Pancreas (tissue), 10 donors: ENCODE measurements at regions not wholly inside any gene's neighbourhood (a gene's known extent, or its start where the extent isn't known, plus 50 kb on each side); places are given as distances from the start of the nearest gene placed in this dataset.
A peak's percentile ranks its signal among the peaks of the same experiment; 100 is the strongest.

Source experiments
- ATAC-seq, 4 donors: fragments of 200-7000 bp; cut with Tn5 transposase; one replicate each; pipeline versions ENCODE4 v1.8.0 to v1.9.1; 2020; ENCODE audit warnings: mild to moderate bottlenecking in 4 of 4, moderate library complexity in 4 of 4
- DNase-seq, 6 donors: peaks; one replicate each; pipeline ENCODE4 v3.0.0-alpha.2; 2020
- FAIRE-seq: peaks from 2 replicates; lab custom pipeline; 2012; peaks lifted over from hg19 to GRCh38; lab: Jason Lieb, UNC
- H3K27ac ChIP-seq, 4 donors: fragments of 200-600 bp; sonication (generic); 1 replicate in 3 of 4; 2 replicates in 1 of 4; pipeline versions ENCODE4 v1.5.0 to v1.8.0; 2020
- H3K27me3 ChIP-seq, 4 donors: fragments of 200-600 bp; one replicate each; pipeline ENCODE4 v1.8.0; 2021
- H3K36me3 ChIP-seq, 3 donors: fragments of 200-600 bp; sonication (generic) in 1 of 3; one replicate each; pipeline versions ENCODE4 v1.5.0 to v1.8.0; 2020 to 2021
- H3K4me1 ChIP-seq, 3 donors: fragments of 200-600 bp; one replicate each; pipeline ENCODE4 v1.8.0; 2021
- H3K4me3 ChIP-seq, 4 donors: fragments of 200-600 bp; sonication (generic) in 2 of 4; one replicate each; pipeline versions ENCODE4 v1.5.0 to v1.8.0; 2020 to 2021
- H3K9me3 ChIP-seq, 4 donors: fragments of 200-600 bp; one replicate each; pipeline ENCODE4 v1.8.0; 2021
- CTCF ChIP-seq, 4 donors: fragments of 200-600 bp; sonication (generic) in 3 of 4; IDR thresholded peaks; one replicate each; pipeline versions ENCODE4 v1.5.0 to v1.8.0; 2021; ENCODE audit warnings: antibody characterized with exemption in 4 of 4
- WGBS, 2 donors: extraction: QIAGEN DNeasy Blood & Tissue Kit; methylation state at CpG; one replicate each; pipeline ENCODE4 v1.1.7; 2013; 5-methylcytosine and 5-hydroxymethylcytosine counted together
- intact Hi-C, 3 donors: fragments of 100-400 bp; cut with DNase I; formaldehyde crosslinking; loops; one replicate each; pipeline versions ENCODE4 v1.11.1 to v1.14.2; 2022
- donor health status: healthy with polysubstance abuse.
- donor health status: DM: no; HTN: no; CAD: no; lungs with moderate emphysema.
- donor health status: DM: no; HTN: no; CAD: no.
- donor health status: control.
- donor health status: control.
- donor health status: Bipolar disorder and iron deficiency.
- donor health status: DM: yes; HTN: yes; CAD: no.
- donor health status: DM: no; HTN: no; CAD: no.
- donor health status: DM: no; HTN: no; CAD: no.
- donor health status: DM: yes; HTN: yes; CAD: no.

DNA sequence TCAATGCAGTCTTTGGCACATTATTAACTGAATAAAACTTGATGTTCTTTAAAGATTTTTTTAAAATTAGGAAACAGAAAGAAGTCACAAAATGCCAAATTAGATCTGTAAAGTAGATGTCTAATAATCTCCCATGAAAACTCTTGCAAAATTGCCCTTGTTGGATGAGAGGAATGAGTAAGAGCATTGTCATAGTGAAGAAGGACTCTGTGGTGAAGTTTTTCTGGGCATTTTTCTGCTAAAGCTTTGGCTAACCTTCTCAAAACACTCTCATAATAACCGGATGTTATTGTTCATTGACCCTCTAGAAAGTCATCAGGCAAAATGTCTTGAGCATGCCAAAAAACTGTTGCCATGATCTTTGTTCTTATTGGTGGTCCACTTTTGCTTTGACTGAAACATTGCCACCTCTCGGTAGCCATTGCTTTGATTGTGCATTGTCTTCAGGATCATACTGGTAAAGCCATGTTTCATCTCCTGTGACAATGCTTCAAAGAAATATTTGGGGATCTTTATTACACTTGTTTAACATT, 549.3 kb downstream of the LIG4 start:
- intact Hi-C loops = no loop called here
- no peaks in the 10 kb centered on the region for H3K9me3 ChIP-seq
- no peak for FAIRE-seq
- no peak for ATAC-seq
- WGBS, 2 donors = 66 to 77% methylated on average over 2 of the region's 2 CpGs
- H3K27ac ChIP-seq = no peak overlapping the region
- no peak for TF ChIP-seq CTCF (IDR thresholded peaks at IDR 0.05)
- no peaks in the 10 kb centered on the region for H3K36me3 ChIP-seq
- no peaks in the 10 kb centered on the region for H3K27me3 ChIP-seq
- H3K4me3 ChIP-seq = no peak overlapping the region
- H3K4me1 ChIP-seq = no peaks in the 10 kb centered on the region
- DNase-seq = no peak

DNA sequence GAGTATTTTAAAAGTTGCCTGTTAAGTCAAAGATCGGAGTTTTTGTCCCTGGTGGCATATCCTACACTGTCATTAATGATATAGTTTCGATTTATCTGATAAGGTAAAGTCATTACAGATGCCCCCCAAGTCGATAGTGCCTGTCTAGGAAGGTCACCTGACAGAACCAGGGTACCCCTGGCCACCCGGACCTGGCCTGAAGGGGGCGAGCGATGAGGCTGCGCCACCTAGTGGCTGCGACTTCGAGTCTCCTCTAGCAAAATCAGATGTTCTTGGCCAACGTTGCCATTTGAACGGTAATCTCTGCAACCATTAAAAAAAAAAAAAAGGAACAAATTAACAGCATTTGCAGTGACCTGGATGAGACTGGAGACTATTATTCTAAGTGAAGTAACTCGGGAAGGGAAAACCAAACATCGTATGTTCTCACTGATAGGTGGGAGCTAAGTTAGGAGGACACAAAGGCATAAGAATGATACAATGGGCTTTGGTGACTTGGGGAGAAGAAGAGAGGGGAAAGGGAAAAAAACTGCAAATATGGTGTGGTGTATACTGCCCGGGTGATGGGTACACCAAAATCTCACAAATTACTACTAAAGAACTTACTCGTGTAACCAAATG, 565.1 kb downstream of the LIG4 start:
- ATAC-seq (peak in 3 of 4 donors; percentile 74 to 83 (median 79)), FAIRE-seq (no peak), DNase-seq (peak; percentile 8 to 75 (median 41))
- Histone ChIP-seq H3K27me3 (no peaks in the 10 kb centered on the region), H3K36me3 (no peaks in the 10 kb centered on the region), H3K4me1 (no peaks in the 10 kb centered on the region), H3K4me3 (no peak overlapping the region), H3K9me3 (no peaks in the 10 kb centered on the region), H3K27ac (no peak overlapping the region)
- intact Hi-C loops = no loop called here
- WGBS, 2 donors = 15 to 18% methylated on average over 15 of the region's 15 CpGs
- TF ChIP-seq CTCF (IDR thresholded peaks at IDR 0.05) = peak; percentile 37 to 60 (median 54)

DNA sequence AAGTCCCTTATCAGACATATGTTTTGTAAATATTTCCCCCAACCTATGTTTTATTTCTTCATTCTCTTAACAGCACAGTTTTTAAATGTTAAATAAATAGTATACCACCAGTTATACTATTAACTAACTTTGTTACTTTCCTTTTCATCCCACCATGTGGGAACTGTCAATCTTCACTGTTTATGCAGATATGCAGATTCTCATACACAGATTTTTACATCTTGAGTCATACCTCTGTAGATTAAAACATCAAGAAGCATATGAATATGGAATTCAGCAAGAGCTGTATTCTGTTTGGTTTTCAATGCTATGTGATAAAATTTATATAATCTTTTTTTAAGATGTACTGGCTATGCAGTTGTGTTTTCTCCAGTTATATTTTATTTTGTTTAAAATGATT, 566.3 kb downstream of the LIG4 start:
- Histone ChIP-seq H3K4me3 (no peak overlapping the region), H3K36me3 (no peaks in the 10 kb centered on the region), H3K9me3 (no peaks in the 10 kb centered on the region), H3K27me3 (no peaks in the 10 kb centered on the region), H3K4me1 (no peaks in the 10 kb centered on the region), H3K27ac (no peak overlapping the region)
- DNase-seq (no peak), ATAC-seq (no peak), FAIRE-seq (no peak)
- intact Hi-C loops = no loop called here
- no peak for TF ChIP-seq CTCF (IDR thresholded peaks at IDR 0.05)

GRCh38 chr13:107644136-107644535, 571.2 kb downstream of the LIG4 start:
- ATAC-seq = peak in 1 of 4 donors; percentile 20
- intact Hi-C loops = no loop called here

More at GRCh38 chr13:107644136-107644535, 571.2 kb downstream of the LIG4 start:
- TF ChIP-seq CTCF (IDR thresholded peaks at IDR 0.05) = no peak
- DNase-seq (no peak), FAIRE-seq (no peak)
- no peaks in the 10 kb centered on the region for H3K9me3 ChIP-seq
- 32 to 37% methylated on average over 4 of the region's 4 CpGs for WGBS, 2 donors
- H3K27ac ChIP-seq = no peak overlapping the region
- no peaks in the 10 kb centered on the region for H3K36me3 ChIP-seq
- no peaks in the 10 kb centered on the region for H3K27me3 ChIP-seq
- no peak overlapping the region for H3K4me3 ChIP-seq
- no peaks in the 10 kb centered on the region for H3K4me1 ChIP-seq
